Iris pigment epithelial cell (primary cell): ENCODE measurements at regions not wholly inside any gene's neighbourhood (a gene's known extent, or its start where the extent isn't known, plus 50 kb on each side); places are given as distances from the start of the nearest gene placed in this dataset.

Experiments used
- DNase-seq: peaks from one replicate; pipeline ENCODE4 v3.0.0-alpha.2; 2011; ENCODE audit warnings: low read depth

DNA sequence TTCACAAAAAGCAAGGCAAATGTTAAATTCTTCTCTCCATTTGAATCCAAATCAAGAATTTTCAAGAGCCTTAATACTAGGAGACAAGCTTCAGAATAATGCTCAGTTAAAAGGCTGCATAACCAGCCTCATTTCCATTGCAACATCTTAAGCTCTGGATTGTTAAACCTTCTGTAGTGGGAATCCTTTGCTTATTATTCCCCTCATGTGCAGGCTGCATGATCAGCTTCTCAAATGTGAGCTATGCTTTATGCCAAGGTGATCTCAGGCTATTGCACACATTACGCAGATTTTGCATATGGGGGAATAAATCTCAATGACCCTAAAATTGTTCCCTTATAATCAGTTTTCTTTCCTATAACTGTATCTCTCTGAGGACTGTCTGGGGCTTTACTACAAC, 71.7 kb upstream of the CCDC196 start:
- no peak for DNase-seq

DNA sequence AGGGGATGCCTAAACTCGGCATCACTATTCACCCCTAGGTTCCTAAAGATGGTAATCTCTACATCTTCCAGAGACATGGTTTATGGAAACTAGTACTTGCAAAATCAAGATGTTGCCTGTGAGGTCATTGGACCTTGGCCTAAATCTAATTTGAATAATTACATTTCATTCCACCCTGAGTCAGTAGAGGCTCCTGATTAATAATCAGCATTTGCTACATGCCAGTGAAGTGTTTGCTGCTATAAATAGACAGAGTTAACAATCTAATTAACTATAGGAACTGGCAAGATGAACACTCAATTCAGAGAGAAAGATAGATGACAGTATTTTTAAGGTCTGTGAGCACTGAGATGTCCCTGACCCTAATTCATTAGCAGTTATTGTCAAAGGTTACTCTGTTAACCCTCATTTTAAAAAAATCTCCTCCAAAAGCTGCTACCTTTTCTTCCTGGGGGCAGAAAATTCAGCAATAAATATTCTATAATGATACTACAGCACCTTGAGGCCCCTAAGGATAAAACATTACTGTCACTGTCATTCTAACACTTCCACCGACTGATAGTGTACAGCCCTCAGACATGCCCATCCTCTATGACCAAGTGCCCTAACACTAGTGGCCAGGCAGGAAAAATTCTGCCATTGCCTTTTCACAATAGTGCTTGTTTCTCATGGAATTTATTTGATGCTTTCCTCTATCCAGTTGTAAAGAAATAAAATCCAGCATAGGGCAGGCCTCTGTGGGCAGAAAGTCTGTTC, 65.7 kb upstream of the CCDC196 start:
- DNase-seq, result no peak

DNA sequence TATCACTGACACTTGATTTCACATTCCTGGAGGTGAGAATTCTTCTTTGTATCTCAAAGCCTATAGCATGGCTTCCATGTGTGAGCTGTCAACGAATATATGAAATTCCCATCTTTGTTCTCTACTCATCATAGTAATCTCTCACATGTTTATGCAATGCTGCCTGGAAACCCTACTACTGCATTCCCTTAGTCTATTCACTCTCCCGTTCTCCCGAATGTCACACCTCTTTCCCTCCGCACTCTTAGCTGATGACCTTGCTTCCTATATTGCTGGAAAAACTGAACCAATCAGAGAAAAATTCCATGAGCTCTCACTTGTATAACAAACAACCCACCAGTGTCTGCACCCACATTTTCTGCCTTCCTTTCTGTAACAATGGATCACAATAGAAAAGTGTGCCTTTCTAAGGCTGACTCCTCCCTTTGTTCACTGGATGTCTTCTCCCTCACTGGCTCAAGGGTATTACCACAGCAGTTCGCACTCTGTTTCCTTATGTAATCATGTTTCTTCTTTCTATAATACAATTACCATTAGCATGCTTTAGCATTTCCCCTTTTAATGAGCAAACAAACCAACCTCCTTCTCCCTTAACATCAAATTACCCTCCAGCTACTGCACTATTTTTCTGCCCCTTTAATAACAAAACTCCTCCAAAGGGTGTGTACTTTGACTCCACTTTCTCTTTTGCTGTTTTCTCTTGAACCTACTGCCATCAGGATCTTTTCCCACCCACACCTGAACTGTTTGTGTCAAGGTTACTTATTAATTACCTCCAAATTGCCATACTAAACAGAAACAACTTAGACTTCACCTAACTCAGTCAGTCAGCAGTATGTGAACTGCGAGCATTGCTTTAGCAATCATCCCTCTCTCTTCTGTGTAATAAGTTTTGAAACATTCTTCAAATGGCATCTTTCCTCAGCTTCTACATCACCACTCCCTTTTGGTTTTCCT, 63.9 kb upstream of the CCDC196 start:
- no peak for DNase-seq

DNA sequence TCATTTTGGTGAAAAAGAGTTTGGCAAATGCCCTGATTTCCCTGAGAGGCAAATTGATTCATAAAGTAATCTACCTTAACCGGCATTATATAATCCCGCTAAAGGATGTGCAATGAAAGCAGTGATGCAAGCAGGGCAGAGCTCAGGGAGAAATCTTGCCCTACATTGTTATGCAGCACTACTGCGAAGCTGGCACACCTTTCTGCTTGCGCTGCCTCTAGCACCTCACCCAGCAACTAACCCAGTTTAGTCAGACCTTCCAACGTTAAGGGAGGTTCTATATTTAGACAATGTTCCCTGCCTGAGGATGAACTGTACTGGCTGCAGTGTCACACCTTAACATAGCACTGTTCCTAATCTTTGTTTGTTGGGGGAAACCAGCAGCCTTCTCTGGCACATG, 60.8 kb upstream of the CCDC196 start:
- DNase-seq, result no peak

DNA sequence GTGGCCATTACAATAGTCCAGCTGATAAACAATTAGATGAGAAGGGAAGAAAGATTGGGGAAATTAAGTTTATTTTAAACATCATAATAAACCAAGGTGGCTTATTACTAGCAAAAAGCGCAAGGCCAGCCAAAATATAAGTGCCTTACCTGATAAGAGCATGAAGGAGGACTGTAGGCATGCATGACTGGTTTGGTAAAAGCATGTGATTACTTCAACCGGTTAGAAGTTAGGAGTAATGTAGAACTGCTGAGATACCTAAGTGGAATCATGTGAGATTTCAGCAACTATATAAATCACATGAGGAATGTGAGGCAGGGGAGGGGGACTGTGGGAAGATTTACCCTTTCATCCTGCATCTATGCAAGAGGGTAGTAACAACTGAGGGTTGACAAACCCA, 59.7 kb upstream of the CCDC196 start:
- no peak for DNase-seq

- no peak for DNase-seq
Observed at GRCh38 chr14:66432334-66432733, 53.8 kb upstream of the CCDC196 start.

DNA sequence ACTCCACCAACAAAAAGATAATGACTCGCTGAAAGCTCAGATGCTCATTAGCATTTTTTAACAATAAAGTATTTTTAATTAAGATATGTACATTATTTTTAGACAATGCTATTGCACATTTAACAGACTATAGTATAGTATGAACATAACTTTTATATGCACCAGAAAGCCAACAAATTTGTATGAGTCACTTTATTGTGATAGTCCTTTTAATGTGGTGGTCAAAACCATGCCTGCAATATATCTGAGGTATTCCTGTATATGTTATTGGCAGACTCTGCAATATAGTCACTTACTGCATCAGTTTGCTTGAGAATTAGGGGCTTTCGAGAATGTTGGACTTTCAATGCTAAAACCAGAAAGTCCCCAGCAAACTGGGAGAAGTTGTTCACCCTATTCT, 51.7 kb upstream of the CCDC196 start:
- DNase-seq, result no peak

GRCh38 chr14:66435683-66436082, 50.5 kb upstream of the CCDC196 start:
- no peak for DNase-seq
